Astrocyte of the cerebellum (primary cell): ENCODE measurements at regions not wholly inside any gene's neighbourhood (a gene's known extent, or its start where the extent isn't known, plus 50 kb on each side); places are given as distances from the start of the nearest gene placed in this dataset.

Experiments
- DNase-seq: peaks from one replicate; pipeline ENCODE4 v3.0.0-alpha.2; 2011; ENCODE audit warnings: low read depth
- H3K4me3 ChIP-seq: 2 replicates; pipeline ENCODE4 v1.5.1; 2011; ENCODE audit warnings: mild to moderate bottlenecking, low read depth, low read length, moderate library complexity
- CTCF ChIP-seq: IDR thresholded peaks from 2 replicates; pipeline ENCODE4 v1.5.1; 2012; ENCODE audit warnings: low read length, low read depth, moderate library complexity, mild to moderate bottlenecking; ENCODE audit errors: missing control alignments
- in situ Hi-C: cut with HindIII; loops from 2 replicates; pipeline ENCODE4 v1.10.0; 2017; ENCODE audit warnings: low sequenced_read_pairs

- in situ Hi-C loops, result no loop called here
- DNase-seq, result no peak
- no peak overlapping the region for H3K4me3 ChIP-seq
- TF ChIP-seq CTCF, result no peak
Observed at GRCh38 chr11:80065086-80065485, 624.3 kb upstream of the TENM4 start.

GRCh38 chr11:80061056-80061455 is 620.2 kb upstream of the TENM4 start:
- in situ Hi-C loops, result no loop called here
- no peak for TF ChIP-seq CTCF
- no peak overlapping the region for H3K4me3 ChIP-seq
- DNase-seq, result no peak

GRCh38 chr11:80054582-80055165 is 613.8 kb upstream of the TENM4 start:
- DNase-seq, result no peak
- H3K4me3 ChIP-seq, result no peak overlapping the region
- no peak for TF ChIP-seq CTCF
- in situ Hi-C loops, result no loop called here

GRCh38 chr11:80048513-80048912 is 607.7 kb upstream of the TENM4 start:
- no peak for DNase-seq
- no peak overlapping the region for H3K4me3 ChIP-seq
- in situ Hi-C loops, result no loop called here
- TF ChIP-seq CTCF, result no peak

- in situ Hi-C loops, result no loop called here
Observed at GRCh38 chr11:80041136-80042000, 600.5 kb upstream of the TENM4 start.

GRCh38 chr11:80034801-80035200 is 594.0 kb upstream of the TENM4 start:
- TF ChIP-seq CTCF, result no peak
- DNase-seq, result no peak
- in situ Hi-C loops, result no loop called here

More at GRCh38 chr11:80041136-80042000, 600.5 kb upstream of the TENM4 start:
- TF ChIP-seq CTCF, result no peak
- no peak for DNase-seq
- no peak overlapping the region for H3K4me3 ChIP-seq

More at GRCh38 chr11:80034801-80035200, 594.0 kb upstream of the TENM4 start:
- H3K4me3 ChIP-seq, result no peak overlapping the region
